ENCODE measurements at regions not wholly inside any gene's neighbourhood (a gene's known extent, or its start where the extent isn't known, plus 50 kb on each side); places are given as distances from the start of the nearest gene placed in this dataset.

DNA sequence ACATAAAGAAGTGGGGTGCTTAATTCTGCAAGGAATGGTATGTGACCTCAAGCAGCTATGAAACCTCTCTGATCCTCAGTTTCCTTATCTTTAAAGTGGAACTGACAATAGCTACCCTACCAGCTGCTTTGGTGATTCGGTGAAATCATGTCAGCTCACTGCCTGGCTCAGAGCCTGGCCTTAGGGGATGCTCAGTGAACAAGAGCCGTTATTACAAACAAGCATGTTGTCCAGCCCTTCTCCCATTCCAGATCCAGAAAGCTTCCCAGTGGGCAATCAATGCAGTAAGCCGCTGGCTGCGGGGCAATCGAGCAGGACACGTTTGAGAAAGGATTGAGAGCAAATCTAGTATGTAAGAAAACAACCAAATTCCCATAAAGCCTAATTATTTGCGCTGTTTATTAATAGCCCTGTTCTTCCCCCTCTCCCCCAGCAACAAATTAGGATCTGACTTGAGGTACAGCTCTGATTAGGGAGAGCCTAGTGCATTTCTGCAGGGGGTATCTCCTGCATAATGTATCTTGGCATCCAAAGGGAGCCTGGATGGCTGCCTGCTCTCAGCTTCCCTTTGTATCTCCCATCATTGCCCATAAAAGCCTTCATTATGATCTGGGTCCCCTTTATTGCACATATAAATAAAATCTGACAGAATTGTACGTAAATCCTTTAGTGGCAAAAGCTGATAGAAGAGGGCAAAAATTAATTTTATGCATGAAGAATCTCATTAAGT, 371.4 kb downstream of the TMEM232 start:
- H3K4me3 ChIP-seq = no peak overlapping the region
- DNase-seq (no peak), ATAC-seq (no peak)
- TF ChIP-seq CTCF (IDR thresholded peaks at IDR 0.05) = no peak
- intact Hi-C loops (cut with DNase I) = no loop called here
- no peak overlapping the region for H3K27ac ChIP-seq
- H3K27me3 ChIP-seq (ENCODE audit: low read depth) = no peaks in the 10 kb centered on the region
- no peaks in the 10 kb centered on the region for H3K36me3 ChIP-seq
- H3K4me1 ChIP-seq = no peaks in the 10 kb centered on the region
- no peaks in the 10 kb centered on the region for H3K9me3 ChIP-seq

GRCh38 chr5:110356677-110357076, 369.8 kb downstream of the TMEM232 start:
- DNase-seq = no peak
- H3K36me3 ChIP-seq = no peaks in the 10 kb centered on the region
- no peak overlapping the region for H3K27ac ChIP-seq
- H3K4me3 ChIP-seq = no peak overlapping the region
- no peaks in the 10 kb centered on the region for H3K27me3 ChIP-seq (ENCODE audit: low read depth)
- intact Hi-C loops (cut with DNase I) = no loop called here
- ATAC-seq = no peak
- H3K4me1 ChIP-seq = no peaks in the 10 kb centered on the region
- no peak for TF ChIP-seq CTCF (IDR thresholded peaks at IDR 0.05)
- H3K9me3 ChIP-seq = no peaks in the 10 kb centered on the region

DNA sequence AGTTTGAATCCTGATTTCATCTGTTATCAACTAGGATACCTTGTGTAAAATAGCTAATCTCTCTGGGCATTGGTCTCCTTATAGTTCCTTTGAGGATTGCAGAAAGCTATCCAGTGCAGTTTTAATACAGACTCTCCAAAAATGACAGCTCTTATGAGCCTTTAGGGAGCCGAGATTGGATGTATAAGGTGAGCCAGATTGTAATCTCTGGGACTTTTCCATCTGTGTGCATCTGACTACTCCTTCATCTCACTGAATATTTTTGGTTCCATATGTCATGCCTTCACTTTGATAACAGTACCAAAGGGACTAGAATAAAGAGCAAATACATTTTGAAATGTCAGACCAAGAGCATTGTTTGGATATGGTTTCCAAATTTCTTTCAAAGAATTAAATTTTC, 367.2 kb downstream of the TMEM232 start:
- H3K36me3 ChIP-seq = no peaks in the 10 kb centered on the region
- intact Hi-C loops (cut with DNase I) = no loop called here
- no peak for TF ChIP-seq CTCF (IDR thresholded peaks at IDR 0.05)
- no peaks in the 10 kb centered on the region for H3K9me3 ChIP-seq
- H3K4me1 ChIP-seq = no peaks in the 10 kb centered on the region
- ATAC-seq (no peak), DNase-seq (no peak)
- H3K27me3 ChIP-seq (ENCODE audit: low read depth) = no peaks in the 10 kb centered on the region
- no peak overlapping the region for H3K27ac ChIP-seq
- H3K4me3 ChIP-seq = no peak overlapping the region

DNA sequence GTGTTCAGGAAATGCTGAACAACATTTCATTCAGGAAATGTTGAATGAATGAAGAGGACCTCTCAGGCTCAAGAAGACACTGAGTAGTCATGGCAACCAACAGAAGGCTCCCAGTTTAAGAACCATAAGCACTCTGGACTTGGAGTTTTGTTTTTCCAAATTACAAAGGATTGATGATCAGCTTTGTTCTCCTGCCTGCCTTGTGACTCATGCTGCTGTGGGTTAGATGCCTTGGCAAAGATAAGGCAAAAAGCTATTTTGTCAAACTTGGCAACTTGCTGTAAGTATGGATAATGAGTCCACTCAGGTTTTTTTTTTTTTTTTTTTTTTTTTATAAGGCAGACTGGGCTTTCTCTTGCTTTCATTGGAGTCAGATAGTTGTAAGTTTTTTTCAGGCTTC, 365.0 kb downstream of the TMEM232 start:
- no peaks in the 10 kb centered on the region for H3K9me3 ChIP-seq
- H3K27me3 ChIP-seq (ENCODE audit: low read depth) = no peaks in the 10 kb centered on the region
- no peaks in the 10 kb centered on the region for H3K36me3 ChIP-seq
- no peaks in the 10 kb centered on the region for H3K4me1 ChIP-seq
- H3K4me3 ChIP-seq = no peak overlapping the region
- no peak for TF ChIP-seq CTCF (IDR thresholded peaks at IDR 0.05)
- no peak overlapping the region for H3K27ac ChIP-seq
- no peak for ATAC-seq
- intact Hi-C loops (cut with DNase I) = no loop called here
- DNase-seq = no peak

GRCh38 chr5:110362261-110362660, 364.2 kb downstream of the TMEM232 start:
- no peak overlapping the region for H3K27ac ChIP-seq
- no peak overlapping the region for H3K4me3 ChIP-seq
- H3K36me3 ChIP-seq = no peaks in the 10 kb centered on the region
- TF ChIP-seq CTCF (IDR thresholded peaks at IDR 0.05) = no peak
- intact Hi-C loops (cut with DNase I) = no loop called here
- no peaks in the 10 kb centered on the region for H3K4me1 ChIP-seq
- no peaks in the 10 kb centered on the region for H3K27me3 ChIP-seq (ENCODE audit: low read depth)
- ATAC-seq = no peak
- DNase-seq = no peak
- H3K9me3 ChIP-seq = no peaks in the 10 kb centered on the region

Data from lower lobe of right lung (tissue), 2 donors.